Loucy (cell line): ENCODE measurements at regions not wholly inside any gene's neighbourhood (a gene's known extent, or its start where the extent isn't known, plus 50 kb on each side); places are given as distances from the start of the nearest gene placed in this dataset.

ENCODE experiments used
- CTCF ChIP-seq: fragments of 200-600 bp; sonication (generic); conservative IDR thresholded peaks from 2 replicates; pipeline ENCODE4 v1.5.1; 2014; ENCODE audit warnings: mild to moderate bottlenecking, antibody characterized with exemption, low read length
- EZH2phosphoT487 ChIP-seq: fragments of 200-600 bp; IDR thresholded peaks from 2 replicates; pipeline ENCODE4 v1.6.1; 2018; ENCODE audit warnings: antibody characterized with exemption, mild to moderate bottlenecking, moderate library complexity, borderline replicate concordance

GRCh38 chr4:111675746-111676145 lies 469.5 kb upstream of the FAM241A start:
- TF ChIP-seq CTCF (no peak), EZH2phosphoT487 (no peak)
